OCI-LY1 (cell line): ENCODE measurements at regions not wholly inside any gene's neighbourhood (a gene's known extent, or its start where the extent isn't known, plus 50 kb on each side); places are given as distances from the start of the nearest gene placed in this dataset.

Experiments
- EZH2 ChIP-seq: fragments of 200-600 bp; sonication (generic), shearing (Covaris generic); IDR thresholded peaks from 2 replicates; pipeline ENCODE4 v1.8.0; 2017; ENCODE audit warnings: borderline replicate concordance, mixed run types, mild to moderate bottlenecking, antibody characterized with exemption, low read length, moderate library complexity, mixed read lengths
- TF ChIP-seq, protein P1 (sequence below): fragments of 200-600 bp; sonication (generic), shearing (Covaris generic); IDR thresholded peaks from 2 replicates; pipeline ENCODE4 v1.5.1; 2017; ENCODE audit warnings: mild to moderate bottlenecking, antibody characterized with exemption, low read length, moderate library complexity, mixed read lengths

- TF ChIP-seq, protein P1, sequence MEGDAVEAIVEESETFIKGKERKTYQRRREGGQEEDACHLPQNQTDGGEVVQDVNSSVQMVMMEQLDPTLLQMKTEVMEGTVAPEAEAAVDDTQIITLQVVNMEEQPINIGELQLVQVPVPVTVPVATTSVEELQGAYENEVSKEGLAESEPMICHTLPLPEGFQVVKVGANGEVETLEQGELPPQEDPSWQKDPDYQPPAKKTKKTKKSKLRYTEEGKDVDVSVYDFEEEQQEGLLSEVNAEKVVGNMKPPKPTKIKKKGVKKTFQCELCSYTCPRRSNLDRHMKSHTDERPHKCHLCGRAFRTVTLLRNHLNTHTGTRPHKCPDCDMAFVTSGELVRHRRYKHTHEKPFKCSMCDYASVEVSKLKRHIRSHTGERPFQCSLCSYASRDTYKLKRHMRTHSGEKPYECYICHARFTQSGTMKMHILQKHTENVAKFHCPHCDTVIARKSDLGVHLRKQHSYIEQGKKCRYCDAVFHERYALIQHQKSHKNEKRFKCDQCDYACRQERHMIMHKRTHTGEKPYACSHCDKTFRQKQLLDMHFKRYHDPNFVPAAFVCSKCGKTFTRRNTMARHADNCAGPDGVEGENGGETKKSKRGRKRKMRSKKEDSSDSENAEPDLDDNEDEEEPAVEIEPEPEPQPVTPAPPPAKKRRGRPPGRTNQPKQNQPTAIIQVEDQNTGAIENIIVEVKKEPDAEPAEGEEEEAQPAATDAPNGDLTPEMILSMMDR: no peak
- no peak for TF ChIP-seq EZH2
These were observed 161.1 kb downstream of the KCTD15 start for GRCh38 chr19:33957804-33958203.
